CD14-positive monocyte (primary cell): ENCODE measurements at regions not wholly inside any gene's neighbourhood (a gene's known extent, or its start where the extent isn't known, plus 50 kb on each side); places are given as distances from the start of the nearest gene placed in this dataset.

Experiments used
- DNase-seq, 3 donors: peaks; one replicate each; pipeline ENCODE4 v3.0.0-alpha.2; 2011 to 2022
- H2AFZ ChIP-seq: 2 replicates; pipeline ENCODE4 v1.6.0; 2012; ENCODE audit warnings: mild to moderate bottlenecking, low read depth, low read length, inconsistent platforms; ENCODE audit not compliant: insufficient read depth, poor library complexity, severe bottlenecking
- H3K27ac ChIP-seq, 2 donors: 1 replicate in 1 of 2; 2 replicates in 1 of 2; pipeline ENCODE4 v1.5.1; 2012 to 2013; ENCODE audit warnings: low read length in 2 of 2, control low read depth in 1 of 2, inconsistent platforms in 1 of 2, low read depth in 1 of 2, mild to moderate bottlenecking in 1 of 2
- H3K27me3 ChIP-seq, 2 donors: one replicate each; pipeline versions ENCODE4 v1.6.0 to v1.6.1; 2011 to 2013; ENCODE audit warnings: low read length in 2 of 2; ENCODE audit not compliant: control insufficient read depth in 2 of 2, insufficient read depth in 2 of 2
- H3K36me3 ChIP-seq, 2 donors: replicated peaks in 1 of 2; 1 replicate in 1 of 2; 2 replicates in 1 of 2; pipeline versions ENCODE4 v1.5.1 to v1.6.1; 2012 to 2013; ENCODE audit warnings: low read length in 2 of 2, control low read depth in 1 of 2, inconsistent platforms in 1 of 2, mild to moderate bottlenecking in 1 of 2; ENCODE audit not compliant: insufficient read depth in 2 of 2, control insufficient read depth in 1 of 2
- H3K4me1 ChIP-seq, 2 donors: 1 replicate in 1 of 2; 2 replicates in 1 of 2; pipeline versions ENCODE4 v1.5.1 to v1.6.1; 2012 to 2013; ENCODE audit warnings: low read length in 2 of 2, control low read depth in 1 of 2, inconsistent platforms in 1 of 2, mild to moderate bottlenecking in 1 of 2, moderate library complexity in 1 of 2; ENCODE audit not compliant: insufficient read depth in 2 of 2, control insufficient read depth in 1 of 2
- H3K4me2 ChIP-seq: replicated peaks from 2 replicates; pipeline ENCODE3; 2012; ENCODE audit warnings: low read length, moderate library complexity, mild to moderate bottlenecking; ENCODE audit not compliant: poor library complexity, severe bottlenecking; ENCODE audit errors: extremely low read depth
- H3K4me3 ChIP-seq, 3 experiments: fragments of 200-600 bp in 1 of 3; sonication (generic) in 1 of 3; replicated peaks in 1 of 3; 1 replicate in 2 of 3; 2 replicates in 1 of 3; pipeline ENCODE4 v1.5.1; 2011 to 2013; ENCODE audit warnings: low read length in 3 of 3, mild to moderate bottlenecking in 3 of 3, control low read depth in 2 of 3, low read depth in 2 of 3, inconsistent platforms in 1 of 3, moderate library complexity in 1 of 3
- H3K79me2 ChIP-seq: 2 replicates; pipeline ENCODE4 v1.6.0; 2012; ENCODE audit warnings: mild to moderate bottlenecking, control low read depth, inconsistent platforms, low read length, moderate library complexity; ENCODE audit not compliant: insufficient read depth
- H3K9ac ChIP-seq: 2 replicates; pipeline ENCODE4 v1.6.0; 2017; ENCODE audit warnings: low read length, mild to moderate bottlenecking; ENCODE audit not compliant: insufficient read depth, poor library complexity, severe bottlenecking
- H3K9me3 ChIP-seq, 2 donors: replicated peaks in 1 of 2; 1 replicate in 1 of 2; 2 replicates in 1 of 2; pipeline versions ENCODE4 v1.5.1 to v1.6.1; 2012 to 2013; ENCODE audit warnings: low read length in 2 of 2, control low read depth in 1 of 2; ENCODE audit not compliant: control insufficient read depth in 1 of 2, insufficient read depth in 1 of 2
- H4K20me1 ChIP-seq: 2 replicates; pipeline ENCODE4 v1.6.0; 2012; ENCODE audit warnings: mild to moderate bottlenecking, low read length, control low read depth, moderate library complexity; ENCODE audit not compliant: insufficient read depth
- H3K27ac Mint-ChIP-seq, 7 donors: one replicate each; pipeline ENCODE4 v1.8.0; 2020; ENCODE audit warnings: mild to moderate bottlenecking in 7 of 7, mixed read lengths in 7 of 7, moderate library complexity in 6 of 7, inconsistent platforms in 2 of 7
- H3K27me3 Mint-ChIP-seq, 3 donors: one replicate each; pipeline ENCODE4 v1.8.0; 2021 to 2022; ENCODE audit warnings: low read depth in 3 of 3, mild to moderate bottlenecking in 3 of 3, mixed read lengths in 3 of 3, moderate library complexity in 3 of 3, inconsistent platforms in 1 of 3
- H3K36me3 Mint-ChIP-seq, 2 donors: one replicate each; pipeline ENCODE4 v1.8.0; 2020; ENCODE audit warnings: mixed read lengths in 2 of 2, inconsistent platforms in 1 of 2, mild to moderate bottlenecking in 1 of 2
- H3K4me1 Mint-ChIP-seq: one replicate; pipeline ENCODE4 v1.8.0; 2020; ENCODE audit warnings: mild to moderate bottlenecking, mixed read lengths
- H3K4me3 Mint-ChIP-seq, 2 donors: one replicate each; pipeline ENCODE4 v1.8.0; 2020; ENCODE audit warnings: mild to moderate bottlenecking in 2 of 2, mixed read lengths in 2 of 2, moderate library complexity in 1 of 2
- H3K9me3 Mint-ChIP-seq, 7 donors: one replicate each; pipeline ENCODE4 v1.8.0; 2020 to 2022; ENCODE audit warnings: mixed read lengths in 7 of 7, mild to moderate bottlenecking in 6 of 7, moderate library complexity in 6 of 7, inconsistent platforms in 2 of 7
- WGBS: methylation state at CpG from one replicate; pipeline ENCODE4 v1.1.5; 2013; ENCODE audit warnings: missing lambda C conversion rate; ENCODE audit not compliant: insufficient coverage; 5-methylcytosine and 5-hydroxymethylcytosine counted together
- intact Hi-C, 2 donors: fragments of 100-400 bp; cut with micrococcal nuclease; formaldehyde crosslinking; loops; one replicate each; pipeline versions ENCODE4 v1.15.0 to v1.15.1; 2023
- TF ChIP-seq, protein P1 (sequence below): fragments of 200-600 bp; IDR thresholded peaks from one replicate; pipeline ENCODE4 v1.8.0; 2022; ENCODE audit warnings: antibody characterized with exemption, mild to moderate bottlenecking

DNA sequence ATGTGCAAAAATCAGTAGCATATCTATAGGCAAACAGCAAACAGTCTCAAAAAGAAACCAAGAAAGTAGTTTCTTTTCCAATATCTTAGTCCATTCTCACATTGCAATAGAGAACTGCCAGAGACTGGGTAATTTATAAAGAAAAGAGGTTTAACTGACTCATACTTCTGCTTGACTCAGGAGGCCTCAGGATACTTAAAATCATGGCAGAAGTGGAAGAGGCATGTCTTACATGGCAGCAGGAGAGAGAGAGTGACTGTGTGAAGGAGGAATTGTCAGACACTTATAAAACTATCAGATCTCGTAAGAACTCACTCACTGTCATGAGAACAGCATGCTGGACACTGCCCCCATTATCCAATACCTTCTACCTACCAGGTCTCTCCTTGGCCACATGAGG lies 327.9 kb upstream of the EPHA3 start:
- no peaks in the 10 kb centered on the region for H3K36me3 Mint-ChIP-seq
- H3K4me3 Mint-ChIP-seq = no peak overlapping the region
- intact Hi-C loops = no loop called here
- H3K4me1 Mint-ChIP-seq = no peaks in the 10 kb centered on the region
- no peaks in the 10 kb centered on the region for H3K36me3 ChIP-seq
- no peak overlapping the region for H3K27ac Mint-ChIP-seq
- no peaks in the 10 kb centered on the region for H3K4me1 ChIP-seq
- DNase-seq = no peak
- H3K4me2 ChIP-seq = no peak overlapping the region
- H3K4me3 ChIP-seq = no peak overlapping the region
- H4K20me1 ChIP-seq = no peaks in the 10 kb centered on the region
- no peak overlapping the region for H2AFZ ChIP-seq
- H3K9ac ChIP-seq = no peak overlapping the region
- no peaks in the 10 kb centered on the region for H3K27me3 Mint-ChIP-seq
- H3K79me2 ChIP-seq = no peaks in the 10 kb centered on the region
- no peak overlapping the region for H3K27ac ChIP-seq
- peaks cover 0 to 12% (median 2%) of the 10 kb centered on the region in 7 donors for H3K9me3 Mint-ChIP-seq
- peaks cover 8 to 11% of the 10 kb centered on the region in 2 donors for H3K9me3 ChIP-seq
- TF ChIP-seq, protein P1, sequence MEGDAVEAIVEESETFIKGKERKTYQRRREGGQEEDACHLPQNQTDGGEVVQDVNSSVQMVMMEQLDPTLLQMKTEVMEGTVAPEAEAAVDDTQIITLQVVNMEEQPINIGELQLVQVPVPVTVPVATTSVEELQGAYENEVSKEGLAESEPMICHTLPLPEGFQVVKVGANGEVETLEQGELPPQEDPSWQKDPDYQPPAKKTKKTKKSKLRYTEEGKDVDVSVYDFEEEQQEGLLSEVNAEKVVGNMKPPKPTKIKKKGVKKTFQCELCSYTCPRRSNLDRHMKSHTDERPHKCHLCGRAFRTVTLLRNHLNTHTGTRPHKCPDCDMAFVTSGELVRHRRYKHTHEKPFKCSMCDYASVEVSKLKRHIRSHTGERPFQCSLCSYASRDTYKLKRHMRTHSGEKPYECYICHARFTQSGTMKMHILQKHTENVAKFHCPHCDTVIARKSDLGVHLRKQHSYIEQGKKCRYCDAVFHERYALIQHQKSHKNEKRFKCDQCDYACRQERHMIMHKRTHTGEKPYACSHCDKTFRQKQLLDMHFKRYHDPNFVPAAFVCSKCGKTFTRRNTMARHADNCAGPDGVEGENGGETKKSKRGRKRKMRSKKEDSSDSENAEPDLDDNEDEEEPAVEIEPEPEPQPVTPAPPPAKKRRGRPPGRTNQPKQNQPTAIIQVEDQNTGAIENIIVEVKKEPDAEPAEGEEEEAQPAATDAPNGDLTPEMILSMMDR = no peak
- no peaks in the 10 kb centered on the region for H3K27me3 ChIP-seq
- WGBS = no CpG with 5 or more reads among the region's 1 CpG

DNA sequence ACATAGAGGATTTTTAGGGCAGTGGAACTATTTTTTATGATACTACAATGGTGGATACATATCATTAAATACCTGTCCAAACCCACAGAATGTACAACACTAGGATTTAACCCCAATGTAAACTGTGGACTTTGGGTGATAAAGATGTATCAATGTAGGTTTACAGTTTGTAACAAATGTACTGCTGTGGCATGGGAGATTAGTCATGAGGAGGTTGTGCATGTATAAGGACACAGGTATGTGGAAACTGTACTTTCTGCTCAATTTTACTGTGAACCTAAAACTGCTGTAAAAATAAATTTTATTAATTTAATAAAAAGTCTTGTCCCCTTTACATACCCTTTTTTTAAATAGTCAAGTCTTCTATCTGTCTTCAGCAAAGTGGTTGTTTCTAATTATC lies 322.5 kb upstream of the EPHA3 start:
- no peak for DNase-seq
- no peaks in the 10 kb centered on the region for H3K27me3 Mint-ChIP-seq
- peaks cover 5 to 6% of the 10 kb centered on the region in 2 donors for H3K9me3 ChIP-seq
- H3K27me3 ChIP-seq = no peaks in the 10 kb centered on the region
- TF ChIP-seq, protein P1 = no peak
- no peak overlapping the region for H3K4me3 Mint-ChIP-seq
- H3K4me1 Mint-ChIP-seq = no peaks in the 10 kb centered on the region
- H3K4me1 ChIP-seq = no peaks in the 10 kb centered on the region
- no peak overlapping the region for H2AFZ ChIP-seq
- H3K36me3 ChIP-seq = no peaks in the 10 kb centered on the region
- no peak overlapping the region for H3K27ac ChIP-seq
- no peaks in the 10 kb centered on the region for H4K20me1 ChIP-seq
- H3K4me2 ChIP-seq = no peak overlapping the region
- H3K27ac Mint-ChIP-seq = no peak overlapping the region
- peaks cover 0 to 8% (median 5%) of the 10 kb centered on the region in 7 donors for H3K9me3 Mint-ChIP-seq
- H3K79me2 ChIP-seq = no peaks in the 10 kb centered on the region
- H3K36me3 Mint-ChIP-seq = no peaks in the 10 kb centered on the region
- no peak overlapping the region for H3K4me3 ChIP-seq
- intact Hi-C loops = no loop called here
- no peak overlapping the region for H3K9ac ChIP-seq
